AG09309 (cell line): ENCODE measurements at regions not wholly inside any gene's neighbourhood (a gene's known extent, or its start where the extent isn't known, plus 50 kb on each side); places are given as distances from the start of the nearest gene placed in this dataset.

Source experiments
- DNase-seq: peaks from one replicate; pipeline ENCODE4 v3.0.0-alpha.2; 2010; ENCODE audit warnings: low read depth
- H3K4me3 ChIP-seq: 2 replicates; pipeline ENCODE4 v1.5.1; 2011; ENCODE audit warnings: mild to moderate bottlenecking, low read depth, low read length, moderate library complexity; ENCODE audit not compliant: control insufficient read depth
- CTCF ChIP-seq: IDR thresholded peaks from 2 replicates; pipeline ENCODE4 v1.5.1; 2011; ENCODE audit warnings: mild to moderate bottlenecking, low read depth, low read length, inconsistent platforms; ENCODE audit not compliant: insufficient read depth, control insufficient read depth; ENCODE audit errors: missing control alignments

- no peak for TF ChIP-seq CTCF
- H3K4me3 ChIP-seq, result no peak overlapping the region
- DNase-seq, result no peak
Observed at GRCh38 chr6:45783716-45784115, 231.9 kb downstream of the CLIC5 start.

- H3K4me3 ChIP-seq, result no peak overlapping the region
- no peak for TF ChIP-seq CTCF
- no peak for DNase-seq
Observed at GRCh38 chr6:45781890-45782289, 233.8 kb downstream of the CLIC5 start.

- H3K4me3 ChIP-seq, result no peak overlapping the region
- DNase-seq, result no peak
- TF ChIP-seq CTCF, result no peak
Observed at GRCh38 chr6:45780523-45780922, 235.1 kb downstream of the CLIC5 start.

- TF ChIP-seq CTCF, result no peak
- no peak overlapping the region for H3K4me3 ChIP-seq
- no peak for DNase-seq
Observed at GRCh38 chr6:45775026-45775697, 240.5 kb downstream of the CLIC5 start.

GRCh38 chr6:45773906-45774305 lies 241.8 kb downstream of the CLIC5 start:
- no peak for DNase-seq
- no peak for TF ChIP-seq CTCF
- H3K4me3 ChIP-seq, result no peak overlapping the region

- no peak for DNase-seq
- no peak for TF ChIP-seq CTCF
- no peak overlapping the region for H3K4me3 ChIP-seq
Observed at GRCh38 chr6:45772886-45773495, 242.7 kb downstream of the CLIC5 start.

- no peak overlapping the region for H3K4me3 ChIP-seq
- no peak for TF ChIP-seq CTCF
- DNase-seq, result no peak
Observed at GRCh38 chr6:45772051-45772450, 243.6 kb downstream of the CLIC5 start.
